ENCODE measurements at regions not wholly inside any gene's neighbourhood (a gene's known extent, or its start where the extent isn't known, plus 50 kb on each side); places are given as distances from the start of the nearest gene placed in this dataset.

GRCh38 chr14:71652368-71652767 is 279.9 kb upstream of the RGS6 start:
- TF ChIP-seq CTCF (IDR thresholded peaks at IDR 0.05; ENCODE audit: low read depth, low read length, missing input control) = no peak
- TF ChIP-seq REST (IDR thresholded peaks at IDR 0.05) = no peak
- no peak for TF ChIP-seq RXRA (IDR thresholded peaks at IDR 0.05)
